CD8-positive, alpha-beta memory T cell (primary cell): ENCODE measurements at regions not wholly inside any gene's neighbourhood (a gene's known extent, or its start where the extent isn't known, plus 50 kb on each side); places are given as distances from the start of the nearest gene placed in this dataset.

Experiments
- CTCF ChIA-PET: fragments of 350-600 bp; sonication (Branson Sonifier 250); formaldehyde crosslinking; loops from one replicate; lab custom pipeline; 2021; ENCODE audit warnings: antibody characterized with exemption; lab: Charles Lee
- POLR2A ChIA-PET: fragments of 350-600 bp; sonication (Branson Sonifier 250); formaldehyde crosslinking; loops from one replicate; lab custom pipeline; 2021; ENCODE audit warnings: antibody characterized with exemption; lab: Charles Lee
- DNase-seq, 5 donors: peaks; one replicate each; pipeline versions ENCODE4 v3.0.0 to v3.0.0-alpha.2; 2020 to 2022; ENCODE audit warnings: mixed read lengths in 1 of 5
- H3K27ac ChIP-seq: one replicate; pipeline ENCODE4 v1.7.0; 2013; ENCODE audit warnings: low read depth, mild to moderate bottlenecking, low read length, moderate library complexity
- H3K27me3 ChIP-seq: 2 replicates; pipeline ENCODE4 v1.7.0; 2013; ENCODE audit warnings: low read length, mild to moderate bottlenecking; ENCODE audit not compliant: insufficient read depth, poor library complexity, severe bottlenecking
- H3K36me3 ChIP-seq: 2 replicates; pipeline ENCODE4 v1.7.0; 2013; ENCODE audit warnings: mild to moderate bottlenecking, low read length, moderate library complexity; ENCODE audit not compliant: insufficient read depth
- H3K4me1 ChIP-seq: 2 replicates; pipeline ENCODE4 v1.7.0; 2013; ENCODE audit warnings: mild to moderate bottlenecking, low read length, moderate library complexity; ENCODE audit not compliant: insufficient read depth
- H3K4me3 ChIP-seq: 2 replicates; pipeline ENCODE4 v1.7.0; 2013; ENCODE audit warnings: mild to moderate bottlenecking, low read length
- H3K9me3 ChIP-seq: 2 replicates; pipeline ENCODE4 v1.7.0; 2013; ENCODE audit warnings: mild to moderate bottlenecking, low read length
- H3K27ac Mint-ChIP-seq, 8 donors: one replicate each; pipeline ENCODE4 v1.8.0; 2020 to 2021; ENCODE audit warnings: mixed read lengths in 8 of 8, mild to moderate bottlenecking in 6 of 8, inconsistent platforms in 3 of 8, moderate library complexity in 3 of 8
- H3K27me3 Mint-ChIP-seq, 2 donors: one replicate each; pipeline ENCODE4 v1.8.0; 2020 to 2021; ENCODE audit warnings: mixed read lengths in 2 of 2, mild to moderate bottlenecking in 1 of 2, moderate library complexity in 1 of 2
- H3K36me3 Mint-ChIP-seq, 3 donors: one replicate each; pipeline ENCODE4 v1.8.0; 2020 to 2021; ENCODE audit warnings: mixed read lengths in 3 of 3, inconsistent platforms in 1 of 3, mild to moderate bottlenecking in 1 of 3
- H3K4me1 Mint-ChIP-seq, 3 donors: one replicate each; pipeline ENCODE4 v1.8.0; 2020 to 2021; ENCODE audit warnings: mixed read lengths in 3 of 3, inconsistent platforms in 1 of 3, mild to moderate bottlenecking in 1 of 3
- H3K4me3 Mint-ChIP-seq, 7 donors: one replicate each; pipeline ENCODE4 v1.8.0; 2020 to 2021; ENCODE audit warnings: mixed read lengths in 7 of 7, mild to moderate bottlenecking in 6 of 7, moderate library complexity in 4 of 7, inconsistent platforms in 2 of 7
- H3K9me3 Mint-ChIP-seq, 5 donors: one replicate each; pipeline ENCODE4 v1.8.0; 2020 to 2022; ENCODE audit warnings: mixed read lengths in 5 of 5, mild to moderate bottlenecking in 3 of 5, moderate library complexity in 2 of 5, inconsistent platforms in 1 of 5

DNA sequence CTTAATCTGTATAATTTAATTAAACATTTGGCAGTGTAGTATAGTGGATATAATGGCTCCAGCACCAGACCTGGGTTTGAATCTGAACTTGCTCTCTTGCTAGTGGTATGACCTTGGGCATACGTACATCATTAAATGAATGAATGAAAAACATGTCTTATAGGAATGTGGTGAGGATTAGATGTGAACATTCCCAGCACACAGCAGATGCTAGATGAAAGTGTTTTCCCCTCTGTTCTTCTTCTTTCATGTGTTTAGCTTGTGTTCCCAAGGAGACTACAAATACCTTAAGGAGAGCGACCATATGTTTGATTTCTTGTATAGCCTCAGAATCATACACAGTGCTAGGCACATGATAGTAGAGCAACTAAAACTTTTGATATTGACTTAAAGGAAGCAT lies 56.5 kb downstream of the CT47B1 start:
- H3K4me1 Mint-ChIP-seq, result no peaks in the 10 kb centered on the region
- no peak overlapping the region for H3K27ac ChIP-seq
- H3K4me1 ChIP-seq, result no peaks in the 10 kb centered on the region
- POLR2A ChIA-PET, result no interaction called here
- no peaks in the 10 kb centered on the region for H3K36me3 Mint-ChIP-seq
- H3K4me3 ChIP-seq, result no peak overlapping the region
- H3K27ac Mint-ChIP-seq, result no peak overlapping the region
- peaks cover 0 to 2% (median 0%) of the 10 kb centered on the region in 5 donors for H3K9me3 Mint-ChIP-seq
- no peaks in the 10 kb centered on the region for H3K36me3 ChIP-seq
- CTCF ChIA-PET, result no interaction called here
- no peak overlapping the region for H3K4me3 Mint-ChIP-seq
- DNase-seq, result no peak
- H3K9me3 ChIP-seq, result no peaks in the 10 kb centered on the region
- H3K27me3 Mint-ChIP-seq, result peaks cover 0 to 6% of the 10 kb centered on the region in 2 donors
- H3K27me3 ChIP-seq, result no peaks in the 10 kb centered on the region

- Mint-ChIP-seq H3K27me3 (peaks cover 4 to 10% of the 10 kb centered on the region in 2 donors), H3K27ac (no peak overlapping the region), H3K36me3 (no peaks in the 10 kb centered on the region), H3K4me3 (no peak overlapping the region), H3K4me1 (no peaks in the 10 kb centered on the region), H3K9me3 (peaks cover 0 to 4% (median 0%) of the 10 kb centered on the region in 5 donors)
- H3K36me3 ChIP-seq, result no peaks in the 10 kb centered on the region
- DNase-seq, result no peak
- POLR2A ChIA-PET, result no interaction called here
- no peak overlapping the region for H3K27ac ChIP-seq
- no peak overlapping the region for H3K4me3 ChIP-seq
- no peaks in the 10 kb centered on the region for H3K4me1 ChIP-seq
- H3K9me3 ChIP-seq, result no peaks in the 10 kb centered on the region
- no peaks in the 10 kb centered on the region for H3K27me3 ChIP-seq
- CTCF ChIA-PET, result no interaction called here
Observed at GRCh38 chrX:120813982-120814381, 61.7 kb downstream of the CT47B1 start.

DNA sequence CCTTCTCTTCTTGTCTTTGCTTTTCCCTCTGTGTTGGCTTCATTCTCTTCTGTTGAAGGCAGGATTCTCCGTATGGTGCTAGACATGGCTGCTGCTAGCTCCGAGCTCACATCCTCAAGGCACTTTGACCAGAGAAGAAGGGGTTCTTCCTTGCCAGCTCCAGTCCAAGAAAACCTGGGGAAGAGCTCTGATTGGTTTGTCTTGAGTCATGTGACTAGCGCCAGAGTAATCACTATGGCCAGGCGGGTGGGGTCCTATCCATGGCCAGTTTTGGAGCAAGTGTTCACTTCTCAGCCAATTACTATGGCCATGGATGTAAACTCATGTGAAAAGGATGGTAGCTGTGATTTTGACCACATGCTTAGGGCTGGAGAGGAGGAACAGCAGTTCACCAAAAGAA lies 74.2 kb downstream of the CT47B1 start:
- Mint-ChIP-seq H3K9me3 (no peaks in the 10 kb centered on the region), H3K4me1 (peaks cover 0 to 15% (median 9%) of the 10 kb centered on the region in 3 donors), H3K27ac (peak overlapping the region in 1 of 8 donors; percentile 36), H3K36me3 (no peaks in the 10 kb centered on the region), H3K4me3 (peak overlapping the region in 1 of 7 donors; percentile 14), H3K27me3 (peaks cover 6 to 8% of the 10 kb centered on the region in 2 donors)
- Histone ChIP-seq H3K9me3 (no peaks in the 10 kb centered on the region), H3K4me1 (peaks cover 6% of the 10 kb centered on the region), H3K4me3 (no peak overlapping the region), H3K36me3 (no peaks in the 10 kb centered on the region), H3K27ac (no peak overlapping the region), H3K27me3 (no peaks in the 10 kb centered on the region)
- ChIA-PET CTCF (interaction anchor here (1.1 kb wide), 1 partner anchor 11 kb away, joined by 4 read pairs; no protein-coding TSS in a partner anchor), POLR2A (no interaction called here)
- DNase-seq, result no peak

DNA sequence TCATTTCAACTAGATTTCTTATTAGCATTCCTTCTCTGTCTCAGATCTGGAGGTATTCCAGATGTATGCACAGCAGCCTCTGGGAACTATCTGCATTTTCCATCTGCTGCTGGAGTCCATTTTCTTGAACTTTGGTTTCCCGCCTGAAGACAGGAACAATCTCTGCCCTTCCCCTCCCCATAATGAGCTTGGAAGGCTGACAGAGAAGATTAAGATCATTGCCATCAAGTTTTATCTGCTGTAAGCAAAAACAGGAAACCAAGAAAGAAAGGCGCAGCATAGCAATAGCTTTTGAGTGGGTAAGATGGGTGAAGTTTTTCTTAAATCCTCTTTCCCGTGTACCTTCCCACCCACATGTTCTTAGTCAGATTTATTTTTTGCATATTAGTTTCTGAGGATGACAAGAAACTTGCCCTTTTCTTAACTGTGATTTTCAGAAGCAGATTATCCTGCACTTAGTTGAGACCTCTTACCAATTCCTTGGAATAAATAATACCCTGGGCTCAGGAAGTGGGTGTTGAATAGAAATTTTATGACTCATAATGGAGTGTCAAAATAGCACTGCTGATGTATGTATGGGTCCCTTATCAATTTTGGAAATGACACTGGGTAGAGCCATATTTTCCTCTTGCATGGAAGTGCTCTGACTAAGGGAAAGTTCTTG lies 78.3 kb downstream of the CT47B1 start:
- H3K27me3 Mint-ChIP-seq, result peaks cover 6% of the 10 kb centered on the region in 2 donors
- no peak for DNase-seq
- Histone ChIP-seq H3K4me3 (no peak overlapping the region), H3K4me1 (peaks cover 6% of the 10 kb centered on the region), H3K36me3 (no peaks in the 10 kb centered on the region), H3K27me3 (no peaks in the 10 kb centered on the region), H3K27ac (no peak overlapping the region), H3K9me3 (no peaks in the 10 kb centered on the region)
- H3K4me1 Mint-ChIP-seq, result peaks cover 0 to 15% (median 13%) of the 10 kb centered on the region in 3 donors
- H3K9me3 Mint-ChIP-seq, result no peaks in the 10 kb centered on the region
- POLR2A ChIA-PET, result no interaction called here
- CTCF ChIA-PET, result no interaction called here
- peak overlapping the region in 1 of 8 donors; percentile 3 for H3K27ac Mint-ChIP-seq
- H3K36me3 Mint-ChIP-seq, result no peaks in the 10 kb centered on the region
- H3K4me3 Mint-ChIP-seq, result no peak overlapping the region

- Mint-ChIP-seq H3K4me1 (peaks cover 2 to 24% (median 17%) of the 10 kb centered on the region in 3 donors), H3K9me3 (no peaks in the 10 kb centered on the region)
- POLR2A ChIA-PET, result no interaction called here
Observed at GRCh38 chrX:120795301-120795700, 80.4 kb downstream of the CT47B1 start.

GRCh38 chrX:120794525-120794975 lies 81.1 kb downstream of the CT47B1 start:
- H3K27ac ChIP-seq, result no peak overlapping the region
- peaks cover 11% of the 10 kb centered on the region for H3K4me1 ChIP-seq
- POLR2A ChIA-PET, result no interaction called here
- no peak for DNase-seq
- no peaks in the 10 kb centered on the region for H3K9me3 ChIP-seq
- CTCF ChIA-PET, result no interaction called here
- H3K4me3 Mint-ChIP-seq, result no peak overlapping the region
- peaks cover 4 to 23% (median 20%) of the 10 kb centered on the region in 3 donors for H3K4me1 Mint-ChIP-seq
- H3K4me3 ChIP-seq, result no peak overlapping the region
- no peaks in the 10 kb centered on the region for H3K36me3 Mint-ChIP-seq
- H3K9me3 Mint-ChIP-seq, result no peaks in the 10 kb centered on the region
- H3K27me3 Mint-ChIP-seq, result peaks cover 0 to 6% of the 10 kb centered on the region in 2 donors
- no peaks in the 10 kb centered on the region for H3K27me3 ChIP-seq
- H3K27ac Mint-ChIP-seq, result peak overlapping the region in 1 of 8 donors; percentile 12
- H3K36me3 ChIP-seq, result no peaks in the 10 kb centered on the region

More at GRCh38 chrX:120795301-120795700, 80.4 kb downstream of the CT47B1 start:
- Histone ChIP-seq H3K27ac (no peak overlapping the region), H3K9me3 (no peaks in the 10 kb centered on the region), H3K27me3 (no peaks in the 10 kb centered on the region), H3K4me1 (peaks cover 8% of the 10 kb centered on the region), H3K36me3 (no peaks in the 10 kb centered on the region), H3K4me3 (no peak overlapping the region)
- Mint-ChIP-seq H3K4me3 (no peak overlapping the region), H3K27me3 (peaks cover 3 to 6% of the 10 kb centered on the region in 2 donors), H3K27ac (no peak overlapping the region), H3K36me3 (no peaks in the 10 kb centered on the region)
- CTCF ChIA-PET, result no interaction called here
- no peak for DNase-seq

DNA sequence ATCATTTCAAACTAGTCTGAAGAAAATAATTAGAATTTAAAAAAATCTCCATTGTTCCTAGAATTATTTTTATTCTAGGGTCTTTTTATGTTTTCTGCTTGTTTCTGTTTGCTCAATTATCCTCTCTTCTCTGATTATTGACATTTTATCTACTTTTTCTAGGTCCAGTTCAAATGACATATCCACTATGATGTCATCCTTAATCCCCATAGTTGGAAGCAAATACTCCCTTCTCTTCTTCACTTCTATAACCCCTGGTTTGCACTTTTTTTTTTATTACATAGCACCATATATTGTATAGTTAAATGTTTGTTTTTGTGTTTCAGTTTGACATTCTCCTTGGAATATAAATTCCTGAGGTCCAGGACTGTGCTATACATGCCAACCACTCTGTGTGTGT lies 82.6 kb downstream of the CT47B1 start:
- Mint-ChIP-seq H3K27ac (peak overlapping the region in 1 of 8 donors; percentile 6), H3K4me3 (no peak overlapping the region), H3K9me3 (no peaks in the 10 kb centered on the region), H3K27me3 (peaks cover 0 to 4% of the 10 kb centered on the region in 2 donors), H3K36me3 (no peaks in the 10 kb centered on the region), H3K4me1 (peaks cover 4 to 23% (median 20%) of the 10 kb centered on the region in 3 donors)
- ChIA-PET CTCF (no interaction called here), POLR2A (no interaction called here)
- DNase-seq, result no peak
- Histone ChIP-seq H3K27ac (no peak overlapping the region), H3K36me3 (no peaks in the 10 kb centered on the region), H3K4me3 (no peak overlapping the region), H3K4me1 (peaks cover 11% of the 10 kb centered on the region), H3K9me3 (no peaks in the 10 kb centered on the region), H3K27me3 (no peaks in the 10 kb centered on the region)

DNA sequence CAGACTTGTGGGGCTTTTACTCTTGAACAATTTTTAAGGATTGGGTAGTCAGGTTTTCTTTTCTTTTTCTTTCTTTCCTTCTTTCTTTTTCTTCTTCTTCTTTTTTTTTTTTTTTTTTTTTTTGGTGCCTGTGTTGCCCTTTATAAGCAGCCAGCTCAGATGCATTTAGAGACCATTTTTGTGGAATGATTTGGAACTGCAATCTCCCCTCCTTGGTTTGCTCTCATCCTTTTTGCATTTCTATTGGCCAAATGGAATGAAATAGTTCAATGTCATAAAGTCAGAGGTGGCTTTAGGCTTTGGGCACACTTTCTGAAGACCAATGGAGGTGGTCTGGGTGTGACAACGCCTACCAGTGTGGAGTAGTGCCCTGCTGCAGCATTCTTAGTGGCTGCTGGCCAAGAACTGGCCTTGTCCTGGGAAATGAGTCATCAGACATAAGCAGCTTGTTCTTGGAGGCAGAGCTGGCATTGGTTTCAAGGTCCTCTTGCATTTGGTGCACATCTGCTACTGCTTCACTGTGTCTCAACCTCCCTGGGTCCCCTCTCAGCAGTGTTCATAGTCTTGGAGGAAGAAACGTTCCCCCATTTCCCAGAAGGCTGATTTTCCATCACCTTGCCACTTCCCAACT lies 84.5 kb downstream of the CT47B1 start:
- Mint-ChIP-seq H3K27ac (peak overlapping the region in 1 of 8 donors; percentile 73), H3K9me3 (no peaks in the 10 kb centered on the region)
- CTCF ChIA-PET, result interaction anchor here (1.2 to 1.8 kb wide), 2 partner anchors 10 to 12 kb away, joined by 4 read pairs; no protein-coding TSS in a partner anchor

More for the DNA sequence above, 84.5 kb downstream of the CT47B1 start:
- Mint-ChIP-seq H3K4me1 (peaks cover 4 to 13% (median 11%) of the 10 kb centered on the region in 3 donors), H3K4me3 (no peak overlapping the region), H3K27me3 (peaks cover 3 to 4% of the 10 kb centered on the region in 2 donors), H3K36me3 (no peaks in the 10 kb centered on the region)
- no peaks in the 10 kb centered on the region for H3K9me3 ChIP-seq
- no peaks in the 10 kb centered on the region for H3K27me3 ChIP-seq
- H3K36me3 ChIP-seq, result no peaks in the 10 kb centered on the region
- no peak overlapping the region for H3K27ac ChIP-seq
- POLR2A ChIA-PET, result no interaction called here
- no peak overlapping the region for H3K4me3 ChIP-seq
- H3K4me1 ChIP-seq, result peaks cover 4% of the 10 kb centered on the region
- DNase-seq, result no peak
